ENCODE measurements at regions not wholly inside any gene's neighbourhood (a gene's known extent, or its start where the extent isn't known, plus 50 kb on each side); places are given as distances from the start of the nearest gene placed in this dataset.
"Not testable (repeated sequence)": the region's sequence is repeated elsewhere in the genome, so short reads cannot be mapped to it uniquely, and the experiment has no call there.

DNA sequence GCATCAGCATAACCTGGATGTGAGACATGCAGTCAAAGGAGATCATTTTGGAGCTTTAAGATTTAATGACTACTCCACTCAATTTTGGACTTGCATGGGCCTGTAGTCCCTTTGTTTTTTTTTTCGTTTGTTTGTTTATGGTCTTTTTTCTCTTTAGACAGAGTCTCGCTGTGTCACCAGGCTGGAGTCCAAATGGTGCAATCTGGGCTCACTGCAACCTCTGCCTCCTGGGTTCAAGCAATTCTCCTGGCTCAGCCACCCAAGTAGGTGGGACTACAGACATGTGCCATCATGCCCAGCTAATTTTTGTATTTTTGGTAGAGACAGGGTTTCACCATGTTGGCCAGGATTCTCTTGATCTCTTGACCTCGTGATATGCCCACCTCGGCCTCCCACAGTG is 673.8 kb downstream of the CDH9 start:
- not testable (repeated sequence) for DNase-seq

DNA sequence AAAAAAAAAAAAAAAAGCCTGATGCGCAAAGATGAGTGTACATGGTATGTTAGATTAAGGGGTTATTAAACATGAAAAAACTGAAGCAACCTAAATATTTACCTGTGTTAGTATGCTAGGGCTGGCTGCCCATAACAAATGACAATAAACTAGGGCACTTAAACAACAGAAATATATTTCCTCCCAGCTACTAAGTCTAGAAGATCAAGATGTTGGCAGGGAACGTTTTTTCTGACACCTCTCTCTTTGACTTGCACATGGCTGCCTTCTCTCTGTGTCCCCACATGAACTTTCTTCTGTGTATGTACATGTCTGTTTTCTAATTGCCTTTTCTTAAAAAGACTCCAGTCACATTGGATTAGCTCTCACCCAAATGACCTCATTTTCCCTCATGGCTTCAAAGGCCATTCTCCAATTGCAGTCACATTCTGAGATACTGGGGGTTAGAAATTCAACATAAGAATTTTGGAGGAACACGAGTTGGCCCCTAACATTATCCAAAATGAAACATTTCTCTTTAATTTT is 694.5 kb downstream of the CDH9 start:
- no peak for DNase-seq

DNA sequence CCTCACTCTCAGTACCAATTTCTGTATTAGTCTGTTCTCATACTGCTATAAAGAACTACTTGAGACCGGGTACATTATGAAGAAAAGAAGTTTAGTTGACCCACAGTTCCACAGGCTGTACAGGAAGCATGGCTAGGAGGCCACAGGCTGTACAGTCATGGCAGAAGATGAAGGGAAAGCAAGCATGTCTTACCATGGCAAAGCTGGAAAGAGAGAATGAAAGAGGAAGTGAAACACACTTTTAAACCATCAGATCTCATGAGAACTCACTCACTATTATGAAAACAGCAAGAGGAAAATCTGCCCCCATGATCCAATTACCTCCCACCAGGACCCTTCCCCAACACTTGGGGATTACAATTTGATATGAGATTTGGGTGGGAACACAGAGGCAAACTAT is 698.8 kb downstream of the CDH9 start:
- no peak for DNase-seq

DNA sequence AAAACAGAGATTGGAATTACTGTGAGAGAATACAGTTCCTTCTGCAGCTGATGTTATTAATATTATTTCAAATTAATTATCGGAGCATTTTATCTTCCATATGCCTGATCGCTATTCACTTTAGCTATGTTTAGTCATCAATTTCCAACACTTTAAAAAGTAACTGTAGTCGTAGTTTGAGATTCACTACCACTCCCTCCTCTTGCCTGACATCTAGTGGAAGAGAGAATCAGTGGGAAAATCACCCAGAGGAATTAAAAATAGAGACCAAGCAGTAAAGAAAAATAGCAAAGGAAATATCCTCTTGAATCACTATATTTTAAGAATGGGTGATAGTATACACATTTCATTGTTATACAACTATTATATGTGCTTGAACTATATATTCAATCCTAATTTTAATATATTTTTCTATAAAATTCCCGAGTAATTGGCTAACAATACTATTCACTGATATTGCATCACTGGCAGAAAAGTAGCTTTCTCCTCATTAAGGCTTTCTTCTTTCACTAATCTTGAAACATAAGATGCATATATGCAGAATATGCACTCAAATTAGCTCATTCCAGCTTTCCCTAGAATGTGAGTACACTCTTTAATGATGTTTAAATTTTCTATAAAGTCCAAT is 708.7 kb downstream of the CDH9 start:
- DNase-seq, result no peak

DNA sequence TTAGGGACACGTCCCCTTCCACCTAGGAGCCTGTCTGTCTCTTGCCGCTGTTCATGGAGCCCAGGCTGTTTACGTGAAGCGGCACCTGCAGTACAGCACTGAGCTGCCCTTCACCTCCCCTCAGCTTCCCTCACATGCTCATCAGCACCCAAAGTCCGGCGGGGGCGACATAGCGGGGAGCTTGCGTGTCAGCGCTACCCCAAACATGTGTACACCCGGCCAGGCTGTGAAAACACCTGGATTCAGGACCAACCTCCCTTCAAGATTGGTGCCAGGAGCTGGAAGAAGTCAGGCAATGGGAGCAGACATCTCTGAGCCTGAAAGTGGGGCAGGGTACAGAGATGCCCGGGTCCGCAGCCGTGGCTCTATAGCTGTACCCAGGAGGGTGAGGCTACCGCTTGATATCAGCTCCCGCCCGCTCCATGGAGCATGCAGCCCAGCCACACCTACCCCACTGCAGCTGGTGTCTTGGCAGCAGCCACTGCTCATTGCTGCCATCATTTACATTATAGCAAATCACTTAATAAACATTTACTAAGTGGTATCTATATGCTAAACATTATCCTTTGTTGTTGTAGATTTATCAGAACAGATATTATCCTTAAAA is 712.1 kb downstream of the CDH9 start:
- DNase-seq, result no peak

DNA sequence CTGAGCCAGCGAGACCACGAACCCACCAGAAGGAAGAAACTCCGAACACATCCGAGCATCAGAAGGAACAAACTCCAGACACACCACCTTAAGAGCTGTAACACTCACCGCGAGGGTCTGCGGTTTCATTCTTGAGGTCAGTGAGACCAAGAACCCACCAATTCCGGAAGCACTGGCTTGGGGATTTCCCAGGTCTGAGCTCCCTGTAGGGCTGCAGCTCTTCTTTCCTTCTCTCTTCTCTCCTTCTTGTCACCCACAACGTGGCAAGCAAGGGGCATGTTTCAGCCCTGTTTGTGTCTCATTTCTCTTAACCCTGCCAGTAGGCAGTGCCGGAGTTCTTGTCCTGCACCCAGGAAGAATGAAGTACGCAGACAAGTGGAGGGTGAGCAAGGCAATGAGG is 713.0 kb downstream of the CDH9 start:
- DNase-seq, result not testable (repeated sequence)

DNA sequence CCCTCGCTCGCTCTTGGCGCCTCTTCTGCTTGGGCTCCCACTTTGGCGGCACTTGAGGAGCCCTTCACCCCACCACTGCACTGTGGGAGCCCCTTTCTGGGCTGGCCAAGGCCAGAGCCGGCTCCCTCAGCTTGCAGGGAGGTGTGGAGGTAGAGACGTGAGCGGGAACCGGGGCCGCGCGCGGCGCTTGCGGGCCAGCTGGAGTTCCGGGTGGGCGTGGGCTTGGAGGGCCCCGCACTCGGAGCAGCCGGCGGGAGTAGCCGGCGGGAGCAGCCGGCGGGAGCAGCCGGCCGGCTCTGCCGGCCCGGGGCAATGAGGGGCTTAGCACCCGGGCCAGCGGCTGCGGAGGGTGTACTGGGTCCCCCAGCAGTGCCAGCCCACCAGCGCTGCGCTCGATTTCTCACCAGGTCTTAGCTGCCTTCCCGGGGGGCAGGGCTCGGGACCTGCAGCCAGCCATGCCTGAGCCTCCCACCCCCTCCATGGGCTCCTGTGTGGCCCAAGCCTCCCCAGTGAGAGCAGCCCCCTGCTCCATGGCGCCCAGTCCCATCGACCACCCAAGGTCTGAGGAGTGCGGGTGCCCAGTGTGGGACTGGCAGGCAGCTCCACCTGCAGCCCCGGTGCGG is 714.0 kb downstream of the CDH9 start:
- not testable (repeated sequence) for DNase-seq

DNA sequence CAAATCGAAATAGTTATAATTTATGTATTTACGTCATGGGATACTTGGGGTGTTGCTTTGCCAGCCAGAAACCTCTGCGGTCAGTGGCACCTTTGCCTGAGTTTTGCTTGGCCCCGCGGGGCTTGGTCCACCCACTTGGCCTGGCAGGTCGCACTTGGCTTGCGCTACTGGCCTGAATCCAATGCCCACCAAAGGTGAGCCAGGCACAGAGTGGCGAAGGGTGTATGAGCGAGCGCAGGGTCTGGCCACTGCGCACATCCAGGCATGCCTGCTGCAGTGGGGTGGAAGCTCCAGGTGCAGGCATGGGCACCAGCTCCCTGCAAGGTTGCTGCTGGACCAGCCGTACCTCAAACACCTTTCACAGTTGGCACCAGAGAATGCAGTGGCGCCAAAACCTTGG is 714.6 kb downstream of the CDH9 start:
- DNase-seq, result no peak

DNA sequence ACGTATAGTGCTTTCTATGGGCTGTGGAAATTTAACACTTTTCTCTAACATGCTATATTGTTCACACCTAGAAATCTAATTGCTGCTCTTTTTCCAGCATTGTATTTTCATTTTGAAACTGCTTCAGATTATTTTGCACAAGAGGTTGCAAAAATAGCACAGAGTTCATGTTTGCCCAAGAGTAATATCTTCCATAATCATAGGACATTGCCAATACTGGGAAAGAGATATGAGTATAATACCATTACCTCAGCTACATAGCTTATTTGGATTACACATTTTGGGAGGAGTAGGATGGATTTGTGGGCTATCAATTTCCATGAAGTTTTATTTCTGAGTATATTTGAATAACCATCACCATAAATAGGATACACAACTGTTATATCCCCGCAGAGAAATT is 717.1 kb downstream of the CDH9 start:
- no peak for DNase-seq

DNA sequence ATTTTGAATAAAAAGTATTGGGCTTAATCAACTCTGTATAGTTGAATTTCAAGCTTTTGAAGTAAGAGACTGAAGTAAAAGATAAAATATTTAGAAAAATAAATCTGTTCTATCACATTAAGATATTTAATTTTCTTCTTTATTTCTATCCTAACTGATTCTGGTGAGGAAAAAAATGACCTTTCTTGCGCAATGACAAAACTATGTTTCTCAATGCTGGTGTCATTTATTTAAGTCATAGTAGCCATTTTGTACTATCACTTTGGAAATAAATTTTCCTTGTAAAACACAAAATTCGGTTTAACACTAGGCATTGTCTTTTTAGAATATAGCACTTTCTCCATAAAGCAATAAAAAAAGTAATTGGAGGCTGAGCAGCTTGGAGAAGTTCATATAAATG is 728.0 kb downstream of the CDH9 start:
- DNase-seq, result no peak

DNA sequence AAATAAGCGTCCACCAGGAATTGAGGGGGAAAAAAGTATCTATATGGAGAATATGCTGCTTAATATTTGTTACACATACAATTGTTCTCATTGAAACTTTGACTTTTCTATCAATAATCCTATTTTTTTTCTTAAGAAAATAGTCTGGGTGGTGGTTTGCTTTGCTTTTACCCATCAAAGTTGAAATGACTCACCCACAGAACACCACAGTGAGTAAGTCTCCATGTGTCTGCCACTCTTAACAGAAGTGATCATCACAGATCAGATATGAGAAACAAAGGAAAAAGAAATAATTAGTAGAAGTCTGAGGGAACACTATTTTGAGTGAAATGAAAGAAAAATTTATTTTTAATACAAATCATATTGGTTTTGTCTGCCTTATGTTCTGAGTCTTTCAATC is 742.8 kb downstream of the CDH9 start:
- no peak for DNase-seq

DNA sequence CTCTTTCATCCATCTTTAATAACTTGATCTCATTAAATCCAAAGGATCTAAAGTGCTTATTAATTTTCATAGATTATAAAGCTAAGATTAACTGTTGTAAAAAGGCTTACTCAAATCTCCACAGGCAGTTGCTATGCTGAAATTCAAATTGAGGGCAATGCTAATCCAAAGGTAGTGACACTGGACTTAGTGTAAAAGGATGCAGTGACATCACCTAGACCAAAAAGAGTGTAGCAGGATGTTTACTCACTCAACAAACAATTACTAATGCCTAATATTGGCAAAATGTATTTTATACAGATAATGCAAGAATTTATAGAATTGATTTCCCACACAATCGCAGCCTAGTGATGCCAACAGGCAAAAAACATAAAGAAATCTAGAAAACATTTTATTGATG is 756.2 kb downstream of the CDH9 start:
- DNase-seq, result no peak

DNA sequence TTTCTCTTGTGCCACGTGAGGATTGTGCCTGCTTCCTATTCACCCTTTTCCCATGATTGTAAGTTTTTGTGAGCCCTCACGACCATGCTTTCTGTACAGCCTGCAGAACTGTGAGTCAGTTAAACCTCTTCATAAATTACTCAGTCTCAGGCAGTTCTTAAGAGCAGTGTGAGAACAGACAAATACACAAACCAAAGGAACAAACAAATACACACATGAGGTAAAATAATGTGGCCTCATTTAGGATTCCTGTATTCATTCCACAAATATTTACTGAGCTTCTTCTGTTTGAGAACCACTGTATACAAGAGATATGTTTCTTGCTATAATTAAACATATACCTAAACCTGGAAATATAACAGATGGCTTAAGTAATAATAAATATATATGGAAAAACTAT is 760.3 kb downstream of the CDH9 start:
- DNase-seq, result no peak

DNA sequence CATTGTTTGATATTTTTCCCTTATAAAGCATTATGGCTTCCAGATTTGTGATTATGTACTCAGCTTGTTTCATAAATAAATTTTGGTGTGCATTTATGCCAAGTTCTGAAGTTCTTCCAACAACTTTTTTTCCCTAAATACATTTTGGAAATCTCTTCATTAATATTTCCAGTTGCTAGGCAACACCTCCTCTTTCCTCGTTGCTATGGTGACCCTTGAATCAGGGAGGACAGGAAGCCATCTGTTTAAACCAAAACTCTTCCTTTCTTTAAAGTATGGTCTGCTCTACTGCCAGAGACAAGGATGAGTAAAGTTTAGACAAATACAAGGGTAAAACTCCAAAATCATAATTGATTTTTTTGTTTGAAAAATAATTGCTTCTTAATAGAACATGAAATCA is 779.3 kb downstream of the CDH9 start:
- no peak for DNase-seq

DNA sequence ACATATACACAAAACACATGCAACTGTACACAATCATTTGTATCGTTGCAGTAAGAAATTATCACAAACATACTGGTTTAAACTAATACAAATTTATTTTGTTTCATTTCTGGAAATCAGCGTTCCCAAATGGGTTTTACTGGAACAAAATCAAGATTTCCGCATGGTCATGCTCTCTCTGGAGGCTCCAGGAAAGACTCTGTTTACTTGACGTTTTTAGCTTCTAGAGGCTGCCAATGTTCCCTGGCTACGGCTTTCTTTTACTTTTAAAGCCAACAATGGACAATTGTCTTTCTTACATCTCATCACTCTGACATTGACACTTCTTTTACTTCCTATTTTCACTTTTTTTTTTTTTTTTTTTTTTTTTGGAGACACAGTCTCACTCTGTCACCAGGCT is 793.1 kb downstream of the CDH9 start:
- DNase-seq, result no peak

DNA sequence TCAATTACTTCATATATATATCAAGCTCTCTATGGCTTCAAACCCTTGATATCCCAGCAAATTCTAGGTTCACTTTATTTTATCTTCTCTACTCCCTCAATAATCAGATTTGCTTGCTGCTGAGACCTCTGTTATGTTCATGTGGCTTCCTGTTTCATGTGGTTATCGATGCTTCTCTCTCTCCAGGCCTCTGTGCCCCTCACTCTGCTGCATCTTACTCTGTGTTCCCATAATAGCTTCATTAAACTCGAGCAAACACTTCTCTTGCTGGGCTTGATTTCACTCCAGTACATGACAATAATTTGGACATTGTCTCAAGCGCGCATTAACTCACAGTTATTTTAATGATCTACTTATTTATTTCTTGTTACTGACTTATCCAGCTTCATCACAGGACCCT is 798.8 kb downstream of the CDH9 start:
- no peak for DNase-seq

DNA sequence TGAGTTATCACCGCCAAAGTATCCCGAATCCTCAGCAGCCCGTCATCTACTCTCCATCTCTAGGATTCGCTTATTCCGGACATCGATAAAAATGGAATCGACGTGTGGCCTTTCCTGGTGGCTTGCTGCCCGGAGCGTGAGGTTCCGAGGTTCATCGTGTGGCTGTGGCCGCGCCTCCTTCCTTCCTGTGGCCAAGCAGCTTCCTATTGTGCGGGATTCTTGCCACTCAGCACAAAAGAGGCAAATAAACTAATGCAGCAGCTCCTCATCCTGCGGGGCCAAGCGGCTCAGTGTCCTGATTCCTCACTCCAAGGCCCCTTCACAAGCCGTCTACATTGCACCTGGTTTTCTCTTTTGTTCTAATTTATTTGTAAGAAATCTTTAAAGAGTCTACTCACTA is 800.9 kb downstream of the CDH9 start:
- no peak for DNase-seq

DNA sequence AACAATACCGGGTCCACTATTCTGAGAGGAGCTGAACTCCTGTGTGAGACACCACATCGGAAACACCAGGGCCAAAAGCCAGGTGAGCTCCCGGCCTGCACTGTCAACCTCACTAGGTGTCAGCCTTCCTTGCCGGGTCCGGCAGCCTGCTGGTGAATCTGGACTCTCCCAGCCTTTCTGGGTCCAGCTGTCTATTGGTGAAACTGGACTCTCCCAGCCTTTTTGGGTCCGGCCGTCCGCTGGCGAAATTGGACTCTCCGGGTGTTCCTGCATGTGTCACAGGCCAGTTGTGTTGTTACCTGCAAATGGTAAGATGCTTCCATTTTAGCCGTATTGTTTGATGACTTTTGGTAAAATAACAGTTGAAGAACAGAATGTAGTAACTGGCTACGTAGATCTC is 801.5 kb downstream of the CDH9 start:
- DNase-seq, result no peak

DNA sequence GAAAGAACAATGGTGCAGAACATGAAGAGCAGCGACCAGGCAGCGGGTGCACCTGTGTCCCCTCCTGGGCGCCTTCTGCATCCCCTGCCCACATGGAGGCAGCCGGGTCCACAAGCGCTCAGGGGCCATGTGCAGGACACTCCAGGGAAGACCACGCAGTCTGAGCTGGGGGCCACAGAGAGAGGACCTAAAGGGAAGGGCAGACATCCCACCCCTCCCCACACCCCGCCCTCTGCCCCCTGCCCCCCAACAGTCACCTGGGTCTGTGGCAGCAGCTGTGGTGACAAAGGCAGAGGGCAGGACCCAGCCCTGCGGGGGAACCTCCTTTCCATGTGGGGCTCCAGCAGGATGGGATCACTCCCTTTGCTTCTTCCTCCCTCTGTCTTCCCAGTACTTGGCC is 805.7 kb downstream of the CDH9 start:
- no peak for DNase-seq

DNA sequence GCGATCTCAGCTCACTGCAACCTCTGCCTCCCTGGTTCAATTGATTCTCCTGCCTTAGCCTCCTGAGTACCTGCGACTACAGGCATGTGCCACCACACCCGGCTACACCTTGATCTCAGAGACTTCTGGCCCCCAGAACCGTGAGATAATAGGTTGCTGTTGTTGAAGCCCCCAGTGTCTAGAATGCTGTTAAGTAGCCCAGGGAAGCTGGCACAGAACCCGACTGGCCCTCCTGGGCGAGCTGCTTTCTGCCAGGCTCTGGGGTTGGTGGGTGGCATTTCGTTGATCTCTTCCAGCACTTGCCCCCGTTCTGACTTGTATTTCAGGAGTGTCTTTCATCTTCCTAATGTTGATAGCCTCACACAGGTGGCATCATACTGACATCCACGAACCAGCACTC is 807.1 kb downstream of the CDH9 start:
- no peak for DNase-seq

DNA sequence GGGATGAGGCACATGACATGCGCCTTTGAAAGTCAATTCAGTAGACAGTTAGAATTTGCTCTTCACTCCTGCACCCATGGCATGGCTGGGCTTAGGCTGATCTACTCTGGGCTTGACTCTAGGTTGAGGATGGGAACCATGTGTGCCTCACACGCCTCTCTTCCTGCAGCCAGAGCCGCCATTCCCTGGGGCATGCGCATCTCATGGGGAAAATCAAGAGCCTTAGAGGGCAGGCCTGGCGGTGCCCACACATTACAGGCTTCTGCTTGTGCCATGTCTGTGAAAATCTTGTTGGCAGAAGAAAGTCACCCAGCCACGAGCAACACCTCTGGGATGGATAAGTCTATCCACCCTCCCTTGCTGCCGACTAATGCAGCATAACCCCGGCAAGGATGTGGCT is 808.5 kb downstream of the CDH9 start:
- DNase-seq, result no peak

DNA sequence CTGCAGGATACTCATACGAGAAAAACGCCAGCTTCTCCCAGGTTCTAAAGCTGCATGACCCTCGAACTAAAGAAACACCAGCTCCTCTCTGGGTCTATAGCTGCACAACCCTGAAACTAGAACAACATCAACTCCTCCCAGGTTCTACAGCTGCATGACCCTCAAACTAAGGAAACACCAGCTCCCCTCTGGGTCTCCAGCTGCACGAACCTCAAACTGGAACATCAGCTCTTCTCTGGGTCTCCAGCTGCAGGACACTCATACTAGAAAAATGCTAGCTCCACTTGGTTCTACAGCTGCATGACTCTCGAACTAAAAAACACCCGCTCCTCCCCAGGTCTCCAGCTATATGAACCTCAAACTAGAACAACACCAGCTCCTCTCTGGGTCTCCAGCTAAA is 811.1 kb downstream of the CDH9 start:
- no peak for DNase-seq

DNA sequence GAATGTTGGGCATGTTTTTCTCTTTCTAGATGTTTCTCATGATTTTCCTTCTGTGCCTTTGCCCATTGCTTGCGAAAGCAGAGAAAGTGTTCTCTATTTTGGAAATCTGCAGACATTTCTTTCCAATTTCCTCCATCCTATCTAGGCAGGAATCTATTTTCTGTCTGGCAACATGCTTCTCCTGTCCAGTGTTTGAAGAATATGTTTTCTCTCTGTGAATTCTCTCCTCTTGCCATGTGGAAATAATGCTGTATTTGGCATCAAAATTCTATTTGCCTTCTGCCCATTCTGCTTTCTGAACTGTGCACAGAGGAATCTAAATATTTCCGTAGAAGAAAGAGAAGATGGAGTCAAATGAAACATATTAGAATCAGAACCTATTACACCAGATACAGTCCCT is 833.3 kb downstream of the CDH9 start:
- DNase-seq, result no peak

DNA sequence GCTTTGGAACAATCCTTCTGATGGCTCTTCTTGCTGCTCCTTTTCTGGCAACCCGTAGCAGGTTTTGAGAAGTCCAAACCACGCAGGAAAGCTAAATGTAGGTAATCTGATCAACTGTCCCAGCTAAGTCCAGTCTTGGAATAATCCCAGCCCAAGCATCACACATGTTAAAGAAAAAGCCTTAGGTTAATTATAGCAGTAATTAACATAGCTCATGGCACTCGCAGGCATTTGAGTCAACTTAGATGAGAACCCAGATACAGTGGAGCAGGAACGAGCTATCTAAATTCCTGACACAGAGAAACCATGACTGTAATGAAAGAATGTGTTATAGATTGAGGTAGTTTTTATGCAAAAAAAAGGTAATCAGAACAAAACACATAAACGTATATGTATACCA is 844.8 kb downstream of the CDH9 start:
- DNase-seq, result no peak

DNA sequence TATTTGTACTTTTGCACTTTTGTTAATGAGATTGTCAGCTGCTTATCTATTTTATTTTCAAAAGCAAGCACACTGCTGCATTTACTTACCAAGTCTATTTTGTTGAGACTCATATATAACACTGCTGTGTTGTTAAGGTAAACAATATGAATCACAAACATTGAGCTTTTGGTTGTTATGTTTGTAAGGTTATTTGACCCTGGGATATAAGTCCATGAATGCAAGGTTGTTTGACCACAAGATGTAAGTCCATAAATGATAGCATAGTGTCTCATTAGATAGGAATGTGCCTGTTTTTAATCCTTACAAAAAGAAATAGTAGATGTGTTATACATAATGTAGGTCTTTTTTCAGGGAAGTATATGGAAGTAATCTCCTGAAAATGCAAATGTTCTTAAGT is 845.9 kb downstream of the CDH9 start:
- DNase-seq, result peak; percentile 9

All from NCI-H1048 (cell line).